B cell (primary cell): ENCODE measurements at regions not wholly inside any gene's neighbourhood (a gene's known extent, or its start where the extent isn't known, plus 50 kb on each side); places are given as distances from the start of the nearest gene placed in this dataset.

ENCODE experiments used
- ATAC-seq: fragments of 200-7000 bp; cut with Tn5 transposase; one replicate; pipeline ENCODE4 v1.10.0; 2021; ENCODE audit warnings: low read depth, mild to moderate bottlenecking, moderate number of reproducible peaks, moderate library complexity
- CTCF ChIA-PET: fragments of 350-600 bp; sonication (Branson Sonifier 250); formaldehyde crosslinking; loops from one replicate; lab custom pipeline; 2021; ENCODE audit warnings: antibody characterized with exemption, inconsistent platforms; lab: Charles Lee
- POLR2A ChIA-PET: fragments of 350-600 bp; sonication (Branson Sonifier 250); formaldehyde crosslinking; loops from one replicate; lab custom pipeline; 2021; ENCODE audit warnings: antibody characterized with exemption; lab: Charles Lee
- DNase-seq: peaks from one replicate; pipeline ENCODE4 v3.0.0; 2013
- H2AFZ ChIP-seq: 2 replicates; pipeline ENCODE4 v1.6.1; 2012; ENCODE audit warnings: mild to moderate bottlenecking, low read depth, low read length; ENCODE audit not compliant: insufficient read depth, poor library complexity, severe bottlenecking
- H3K27ac ChIP-seq, 2 donors: 1 replicate in 1 of 2; 2 replicates in 1 of 2; pipeline ENCODE4 v1.5.1; 2012 to 2013; ENCODE audit warnings: low read length in 2 of 2, mild to moderate bottlenecking in 2 of 2, moderate library complexity in 1 of 2
- H3K27me3 ChIP-seq, 4 experiments: fragments of 200-600 bp in 1 of 4; sonication (generic) in 1 of 4; replicated peaks in 1 of 4; 1 replicate in 2 of 4; 2 replicates in 2 of 4; pipeline versions ENCODE4 v1.6.1 to v1.7.0; 2013 to 2016; ENCODE audit warnings: low read length in 3 of 4, mild to moderate bottlenecking in 2 of 4, mixed read lengths in 1 of 4, moderate library complexity in 1 of 4; ENCODE audit not compliant: insufficient read depth in 4 of 4, control insufficient read depth in 3 of 4; ENCODE audit errors: control extremely low read depth in 1 of 4
- H3K36me3 ChIP-seq, 2 experiments: replicated peaks in 1 of 2; 1 replicate in 1 of 2; 2 replicates in 1 of 2; pipeline versions ENCODE4 v1.6.1 to v1.7.1; 2013; ENCODE audit warnings: low read length in 1 of 2; ENCODE audit not compliant: insufficient read depth in 2 of 2, control insufficient read depth in 1 of 2; ENCODE audit errors: control extremely low read depth in 1 of 2, extremely low read depth in 1 of 2
- H3K4me1 ChIP-seq, 2 donors: fragments of 200-600 bp in 1 of 2; sonication (generic) in 1 of 2; 1 replicate in 1 of 2; 2 replicates in 1 of 2; pipeline versions ENCODE4 v1.5.1 to v1.6.1; 2013 to 2017; ENCODE audit warnings: low read length in 2 of 2; ENCODE audit not compliant: control insufficient read depth in 2 of 2, insufficient read depth in 2 of 2
- H3K4me2 ChIP-seq: replicated peaks from 2 replicates; pipeline ENCODE3; 2012; ENCODE audit warnings: mild to moderate bottlenecking, low read depth, low read length; ENCODE audit not compliant: poor library complexity, severe bottlenecking
- H3K4me3 ChIP-seq, 5 experiments: fragments of 200-600 bp in 1 of 5; sonication (generic) in 1 of 5; 1 replicate in 3 of 5; 2 replicates in 2 of 5; pipeline versions ENCODE4 v1.5.1 to v1.7.0; 2011 to 2016; ENCODE audit warnings: low read length in 4 of 5, mild to moderate bottlenecking in 4 of 5, low read depth in 2 of 5, control low read depth in 1 of 5, moderate library complexity in 1 of 5; ENCODE audit not compliant: insufficient read depth in 1 of 5; ENCODE audit errors: control extremely low read depth in 1 of 5, extremely low read depth in 1 of 5
- H3K79me2 ChIP-seq: fragments of 200-600 bp; sonication (generic); one replicate; pipeline ENCODE4 v1.6.0; 2016; ENCODE audit warnings: low read length; ENCODE audit not compliant: control insufficient read depth, insufficient read depth
- H3K9ac ChIP-seq: fragments of 200-600 bp; sonication (generic); 2 replicates; pipeline ENCODE4 v1.6.1; 2017; ENCODE audit warnings: mild to moderate bottlenecking, low read length, moderate library complexity
- H3K9me3 ChIP-seq, 3 donors: one replicate each; pipeline versions ENCODE4 v1.6.1 to v1.7.1; 2013; ENCODE audit warnings: low read length in 2 of 3; ENCODE audit not compliant: control insufficient read depth in 2 of 3, insufficient read depth in 1 of 3; ENCODE audit errors: control extremely low read depth in 1 of 3
- H4K20me1 ChIP-seq: 2 replicates; pipeline ENCODE4 v1.6.0; 2012; ENCODE audit warnings: mild to moderate bottlenecking, low read length; ENCODE audit not compliant: insufficient read depth, control insufficient read depth, poor library complexity, severe bottlenecking
- H3K27ac Mint-ChIP-seq: one replicate; pipeline ENCODE4 v1.8.0; 2021; ENCODE audit warnings: mixed read lengths
- H3K27me3 Mint-ChIP-seq: one replicate; pipeline ENCODE4 v1.8.0; 2021; ENCODE audit warnings: mixed read lengths
- H3K4me1 Mint-ChIP-seq: one replicate; pipeline ENCODE4 v1.8.0; 2021; ENCODE audit warnings: mixed read lengths
- H3K4me3 Mint-ChIP-seq: one replicate; pipeline ENCODE4 v1.8.0; 2021; ENCODE audit warnings: mixed read lengths
- H3K9me3 Mint-ChIP-seq: one replicate; pipeline ENCODE4 v1.8.0; 2022; ENCODE audit warnings: mixed read lengths; ENCODE audit not compliant: insufficient read depth
- EZH2 ChIP-seq: IDR thresholded peaks from 2 replicates; pipeline ENCODE4 v1.6.1; 2012; ENCODE audit warnings: borderline replicate concordance, low read depth, mild to moderate bottlenecking, moderate library complexity, low read length; ENCODE audit not compliant: insufficient read depth, poor library complexity, severe bottlenecking
- WGBS: methylation state at CpG from one replicate; pipeline ENCODE4 v1.1.5; 2013; ENCODE audit warnings: missing lambda C conversion rate; ENCODE audit not compliant: insufficient coverage; 5-methylcytosine and 5-hydroxymethylcytosine counted together
- intact Hi-C: fragments of 100-400 bp; cut with micrococcal nuclease; formaldehyde crosslinking; loops from one replicate; pipeline ENCODE4 v1.10.0; 2022
- TF ChIP-seq, protein P1 (sequence below): fragments of 200-600 bp; IDR thresholded peaks from one replicate; pipeline ENCODE4 v1.8.0; 2022; ENCODE audit warnings: antibody characterized with exemption, mild to moderate bottlenecking

DNA sequence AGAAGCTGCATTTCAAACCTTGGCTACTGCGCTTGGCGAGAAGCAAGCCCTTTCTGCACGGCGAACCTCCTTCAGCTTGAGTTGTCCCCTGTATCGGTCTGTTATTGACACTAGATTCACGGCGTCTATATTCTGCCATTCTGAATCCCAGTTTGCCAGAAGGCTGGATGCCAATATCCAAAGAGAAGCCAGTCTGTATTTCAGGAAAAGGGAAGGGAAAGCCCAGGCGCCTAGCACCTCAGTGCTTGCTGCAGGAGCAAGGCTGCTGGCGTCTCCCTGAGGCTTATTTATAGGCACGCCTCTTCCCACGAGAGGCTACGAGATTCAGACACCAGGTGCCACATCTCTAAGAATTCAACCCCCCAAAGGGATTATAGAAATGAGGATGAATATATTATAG lies 89.6 kb upstream of the CDH4 start:
- H3K27me3 Mint-ChIP-seq, result no peaks in the 10 kb centered on the region
- H3K27ac Mint-ChIP-seq, result no peak overlapping the region
- H3K9me3 Mint-ChIP-seq, result no peaks in the 10 kb centered on the region
- DNase-seq (no peak), ATAC-seq (no peak)
- TF ChIP-seq EZH2, result no peak
- TF ChIP-seq, protein P1, sequence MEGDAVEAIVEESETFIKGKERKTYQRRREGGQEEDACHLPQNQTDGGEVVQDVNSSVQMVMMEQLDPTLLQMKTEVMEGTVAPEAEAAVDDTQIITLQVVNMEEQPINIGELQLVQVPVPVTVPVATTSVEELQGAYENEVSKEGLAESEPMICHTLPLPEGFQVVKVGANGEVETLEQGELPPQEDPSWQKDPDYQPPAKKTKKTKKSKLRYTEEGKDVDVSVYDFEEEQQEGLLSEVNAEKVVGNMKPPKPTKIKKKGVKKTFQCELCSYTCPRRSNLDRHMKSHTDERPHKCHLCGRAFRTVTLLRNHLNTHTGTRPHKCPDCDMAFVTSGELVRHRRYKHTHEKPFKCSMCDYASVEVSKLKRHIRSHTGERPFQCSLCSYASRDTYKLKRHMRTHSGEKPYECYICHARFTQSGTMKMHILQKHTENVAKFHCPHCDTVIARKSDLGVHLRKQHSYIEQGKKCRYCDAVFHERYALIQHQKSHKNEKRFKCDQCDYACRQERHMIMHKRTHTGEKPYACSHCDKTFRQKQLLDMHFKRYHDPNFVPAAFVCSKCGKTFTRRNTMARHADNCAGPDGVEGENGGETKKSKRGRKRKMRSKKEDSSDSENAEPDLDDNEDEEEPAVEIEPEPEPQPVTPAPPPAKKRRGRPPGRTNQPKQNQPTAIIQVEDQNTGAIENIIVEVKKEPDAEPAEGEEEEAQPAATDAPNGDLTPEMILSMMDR, result no peak
- intact Hi-C loops, result no loop called here
- ChIA-PET CTCF (no interaction called here), POLR2A (no interaction called here)
- no peak overlapping the region for H3K4me3 Mint-ChIP-seq
- Histone ChIP-seq H3K4me1 (no peaks in the 10 kb centered on the region), H3K4me3 (no peak overlapping the region), H3K79me2 (no peaks in the 10 kb centered on the region), H2AFZ (no peak overlapping the region), H3K4me2 (no peak overlapping the region), H3K9ac (no peak overlapping the region), H3K27me3 (no peaks in the 10 kb centered on the region), H3K36me3 (no peaks in the 10 kb centered on the region), H4K20me1 (no peaks in the 10 kb centered on the region), H3K9me3 (peaks cover 0 to 5% (median 0%) of the 10 kb centered on the region in 3 donors), H3K27ac (no peak overlapping the region)
- no peaks in the 10 kb centered on the region for H3K4me1 Mint-ChIP-seq
- WGBS, result 95% methylated on average over 7 of the region's 12 CpGs

DNA sequence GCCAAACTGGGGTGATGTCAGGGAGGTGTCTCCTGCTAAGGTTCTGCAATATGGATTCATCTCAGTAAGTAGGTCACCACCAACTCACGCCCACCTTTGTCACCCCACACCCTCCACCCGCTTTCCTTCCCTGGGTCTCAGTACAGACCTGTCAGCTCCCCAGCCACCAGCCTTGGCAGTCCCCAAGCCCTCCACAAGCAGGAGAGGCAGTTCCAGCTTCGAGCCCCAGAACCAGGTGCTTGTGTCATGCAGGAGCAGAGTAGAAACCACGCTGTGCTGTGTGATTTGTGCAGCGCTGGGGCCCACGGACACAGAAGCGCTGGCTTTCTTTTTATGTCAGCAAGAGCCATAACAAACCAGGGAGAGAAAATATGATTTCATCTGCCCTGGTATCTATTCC lies 89.0 kb upstream of the CDH4 start:
- Mint-ChIP-seq H3K4me1 (no peaks in the 10 kb centered on the region), H3K4me3 (no peak overlapping the region), H3K27me3 (no peaks in the 10 kb centered on the region), H3K27ac (no peak overlapping the region), H3K9me3 (no peaks in the 10 kb centered on the region)
- Histone ChIP-seq H3K79me2 (no peaks in the 10 kb centered on the region), H3K36me3 (no peaks in the 10 kb centered on the region), H3K4me2 (no peak overlapping the region), H2AFZ (no peak overlapping the region), H3K9me3 (peaks cover 0 to 7% (median 0%) of the 10 kb centered on the region in 3 donors), H3K4me1 (no peaks in the 10 kb centered on the region), H3K27me3 (no peaks in the 10 kb centered on the region), H3K27ac (no peak overlapping the region), H4K20me1 (no peaks in the 10 kb centered on the region), H3K4me3 (no peak overlapping the region), H3K9ac (no peak overlapping the region)
- 92% methylated on average over 6 of the region's 7 CpGs for WGBS
- TF ChIP-seq EZH2, result no peak
- TF ChIP-seq, protein P1, result no peak
- intact Hi-C loops, result no loop called here
- CTCF ChIA-PET, result no interaction called here
- no peak for DNase-seq
- ATAC-seq, result no peak
- POLR2A ChIA-PET, result no interaction called here
